ENCODE measurements at regions not wholly inside any gene's neighbourhood (a gene's known extent, or its start where the extent isn't known, plus 50 kb on each side); places are given as distances from the start of the nearest gene placed in this dataset.

- ChIA-PET POLR2A (ENCODE audit: unreplicated experiment) (no interaction called here), CTCF (no interaction called here)
- no peaks in the 10 kb centered on the region for H3K36me3 ChIP-seq (ENCODE audit: low read depth)
Observed at GRCh38 chr18:27667064-27667463, 482.0 kb upstream of the CHST9 start.

GRCh38 chr18:27666016-27666415, 480.9 kb upstream of the CHST9 start:
- ChIA-PET CTCF (no interaction called here), POLR2A (ENCODE audit: unreplicated experiment) (no interaction called here)
- no peaks in the 10 kb centered on the region for H3K79me2 ChIP-seq (ENCODE audit: low read depth)
- BruUV-seq (replicated peaks) = no TSS peak
- no peak for TF ChIP-seq EZH2 (IDR thresholded peaks at IDR 0.05; ENCODE audit: low read depth)
- no peak for TF ChIP-seq CTCF (conservative IDR thresholded peaks at IDR 0.05)
- no peak overlapping the region for H3K4me3 ChIP-seq
- no peaks in the 10 kb centered on the region for H3K4me1 ChIP-seq (replicated peaks; ENCODE audit: insufficient read depth)
- intact Hi-C loops (cut with micrococcal nuclease; ENCODE audit: unreplicated experiment) = no loop called here
- H3K27me3 ChIP-seq (ENCODE audit: insufficient read depth, low read depth) = no peaks in the 10 kb centered on the region
- H3F3A ChIP-seq (ENCODE audit: insufficient read depth, low read depth) = no peaks in the 10 kb centered on the region
- no peaks in the 10 kb centered on the region for H3K9me3 ChIP-seq (ENCODE audit: insufficient read depth, low read depth)
- no peak for DNase-seq
- H3K27ac ChIP-seq = no peak overlapping the region
- H3K36me3 ChIP-seq (ENCODE audit: low read depth) = no peaks in the 10 kb centered on the region
- no peaks in the 10 kb centered on the region for H3K9me2 ChIP-seq (ENCODE audit: insufficient read depth)
- H4K20me1 ChIP-seq (ENCODE audit: insufficient read depth) = no peaks in the 10 kb centered on the region
- no peak overlapping the region for H2AFZ ChIP-seq
- no peak overlapping the region for H3K4me2 ChIP-seq

More at GRCh38 chr18:27667064-27667463, 482.0 kb upstream of the CHST9 start:
- no peak for DNase-seq
- no TSS peak for BruUV-seq (replicated peaks)
- no peaks in the 10 kb centered on the region for H4K20me1 ChIP-seq (ENCODE audit: insufficient read depth)
- H3K27me3 ChIP-seq (ENCODE audit: insufficient read depth, low read depth) = no peaks in the 10 kb centered on the region
- H3K9me3 ChIP-seq (ENCODE audit: insufficient read depth, low read depth) = no peaks in the 10 kb centered on the region
- H3K4me1 ChIP-seq (replicated peaks; ENCODE audit: insufficient read depth) = no peaks in the 10 kb centered on the region
- TF ChIP-seq CTCF (conservative IDR thresholded peaks at IDR 0.05) (no peak), EZH2 (IDR thresholded peaks at IDR 0.05; ENCODE audit: low read depth) (no peak)
- no peaks in the 10 kb centered on the region for H3K9me2 ChIP-seq (ENCODE audit: insufficient read depth)
- no peak overlapping the region for H2AFZ ChIP-seq
- H3K27ac ChIP-seq = no peak overlapping the region
- no peak overlapping the region for H3K4me2 ChIP-seq
- no peak overlapping the region for H3K4me3 ChIP-seq
- H3K79me2 ChIP-seq (ENCODE audit: low read depth) = no peaks in the 10 kb centered on the region
- intact Hi-C loops (cut with micrococcal nuclease; ENCODE audit: unreplicated experiment) = no loop called here
- H3F3A ChIP-seq (ENCODE audit: insufficient read depth, low read depth) = no peaks in the 10 kb centered on the region

GRCh38 chr18:27665264-27665799, 480.2 kb upstream of the CHST9 start:
- Histone ChIP-seq H4K20me1 (ENCODE audit: insufficient read depth) (no peaks in the 10 kb centered on the region), H3K36me3 (ENCODE audit: low read depth) (no peaks in the 10 kb centered on the region), H3K79me2 (ENCODE audit: low read depth) (no peaks in the 10 kb centered on the region), H2AFZ (no peak overlapping the region), H3K9me2 (ENCODE audit: insufficient read depth) (no peaks in the 10 kb centered on the region), H3K4me1 (replicated peaks; ENCODE audit: insufficient read depth) (no peaks in the 10 kb centered on the region), H3K27me3 (ENCODE audit: insufficient read depth, low read depth) (no peaks in the 10 kb centered on the region), H3F3A (ENCODE audit: insufficient read depth, low read depth) (no peaks in the 10 kb centered on the region), H3K27ac (no peak overlapping the region), H3K4me2 (no peak overlapping the region), H3K4me3 (no peak overlapping the region), H3K9me3 (ENCODE audit: insufficient read depth, low read depth) (no peaks in the 10 kb centered on the region)
- CTCF ChIA-PET = no interaction called here
- POLR2A ChIA-PET (ENCODE audit: unreplicated experiment) = no interaction called here
- BruUV-seq (replicated peaks) = no TSS peak
- no peak for TF ChIP-seq EZH2 (IDR thresholded peaks at IDR 0.05; ENCODE audit: low read depth)
- TF ChIP-seq CTCF (conservative IDR thresholded peaks at IDR 0.05) = no peak
- intact Hi-C loops (cut with micrococcal nuclease; ENCODE audit: unreplicated experiment) = no loop called here
- DNase-seq = no peak

Data from PC-9 (cell line).